Esophagus squamous epithelium (tissue), 5 donors: ENCODE measurements at regions not wholly inside any gene's neighbourhood (a gene's known extent, or its start where the extent isn't known, plus 50 kb on each side); places are given as distances from the start of the nearest gene placed in this dataset.

Source experiments
- DNase-seq: peaks from one replicate; lab custom pipeline; 2025; lab: John Stamatoyannopoulos, UW
- H3K27ac ChIP-seq, 4 donors: fragments of 200-600 bp; sonication (generic); one replicate each; pipeline ENCODE4 v1.5.1; 2016 to 2019; ENCODE audit warnings: mild to moderate bottlenecking in 1 of 4
- H3K27me3 ChIP-seq, 4 donors: fragments of 200-600 bp; sonication (generic); 1 replicate in 3 of 4; 2 replicates in 1 of 4; pipeline versions ENCODE4 v1.5.1 to v1.6.0; 2017 to 2021; ENCODE audit warnings: antibody characterized with exemption in 1 of 4
- H3K36me3 ChIP-seq, 3 donors: fragments of 200-600 bp; sonication (generic); one replicate each; pipeline ENCODE4 v1.5.1; 2016 to 2019
- H3K4me1 ChIP-seq, 3 donors: fragments of 200-600 bp; sonication (generic); one replicate each; pipeline ENCODE4 v1.5.1; 2017 to 2019
- H3K4me3 ChIP-seq, 4 donors: fragments of 200-600 bp; sonication (generic); 1 replicate in 3 of 4; 2 replicates in 1 of 4; pipeline ENCODE4 v1.5.1; 2016 to 2019; ENCODE audit warnings: mild to moderate bottlenecking in 2 of 4, moderate library complexity in 1 of 4
- H3K9me3 ChIP-seq, 3 donors: fragments of 200-600 bp; sonication (generic); one replicate each; pipeline ENCODE4 v1.5.1; 2016 to 2019
- CTCF ChIP-seq, 6 experiments: fragments of 450-650 bp in 4 of 6; fragments of 200-600 bp in 2 of 6; sonication (generic) in 2 of 6; IDR thresholded peaks; one replicate each; pipeline ENCODE4 v1.5.1; 2016 to 2019; ENCODE audit warnings: antibody characterized with exemption in 6 of 6, mild to moderate bottlenecking in 4 of 6, moderate library complexity in 4 of 6
- POLR2A ChIP-seq, 4 donors: fragments of 450-650 bp; IDR thresholded peaks; one replicate each; pipeline ENCODE4 v1.6.1; 2017; ENCODE audit warnings: antibody characterized with exemption in 4 of 4, mild to moderate bottlenecking in 4 of 4, moderate library complexity in 3 of 4
- WGBS, 2 donors: methylation state at CpG; one replicate each; pipeline ENCODE4 v1.1.5; 2018; 5-methylcytosine and 5-hydroxymethylcytosine counted together
- intact Hi-C: fragments of 100-400 bp; cut with DNase I; formaldehyde crosslinking; loops from one replicate; pipeline ENCODE4 v1.15.0; 2022
- donor health status: DM: yes; HTN: yes; CAD: no.

DNA sequence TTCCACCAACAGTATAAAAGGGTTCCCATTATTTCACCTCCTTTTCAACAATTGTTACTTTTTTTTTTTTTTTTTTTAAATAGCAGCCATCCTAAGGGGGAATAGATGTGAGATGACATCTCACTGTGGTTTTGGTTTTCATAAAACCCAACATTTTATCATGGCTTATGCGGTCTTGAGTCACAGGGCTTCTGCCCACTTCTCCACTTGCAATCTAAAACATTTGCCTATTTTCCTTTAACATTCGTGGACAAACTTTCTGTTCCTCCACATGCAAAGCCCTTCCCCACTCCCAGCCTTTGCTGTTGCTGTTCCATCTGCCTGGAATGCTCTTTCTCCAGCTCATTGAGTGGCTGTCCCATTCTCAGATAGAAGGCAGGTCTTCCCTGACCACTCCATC lies 239.7 kb upstream of the KCNK2 start:
- H3K4me3 ChIP-seq, result no peak overlapping the region
- WGBS, 2 donors, result 71 to 85% methylated on average over 2 of the region's 2 CpGs
- intact Hi-C loops, result no loop called here
- no peaks in the 10 kb centered on the region for H3K27me3 ChIP-seq
- no peak overlapping the region for H3K27ac ChIP-seq
- no peaks in the 10 kb centered on the region for H3K36me3 ChIP-seq
- DNase-seq, result no peak
- peaks cover 0 to 6% (median 0%) of the 10 kb centered on the region in 3 donors for H3K4me1 ChIP-seq
- TF ChIP-seq CTCF (IDR thresholded peaks at IDR 0.05), result no peak
- TF ChIP-seq POLR2A (IDR thresholded peaks at IDR 0.05), result no peak
- no peaks in the 10 kb centered on the region for H3K9me3 ChIP-seq

- Histone ChIP-seq H3K27ac (no peak overlapping the region), H3K36me3 (no peaks in the 10 kb centered on the region), H3K9me3 (no peaks in the 10 kb centered on the region), H3K4me3 (no peak overlapping the region), H3K27me3 (no peaks in the 10 kb centered on the region), H3K4me1 (peaks cover 0 to 6% (median 0%) of the 10 kb centered on the region in 3 donors)
- intact Hi-C loops, result no loop called here
- TF ChIP-seq CTCF (IDR thresholded peaks at IDR 0.05), result no peak
- TF ChIP-seq POLR2A (IDR thresholded peaks at IDR 0.05), result no peak
- DNase-seq, result no peak
Observed at GRCh38 chr1:214843281-214843680, 239.3 kb upstream of the KCNK2 start.

GRCh38 chr1:214844319-214844718 lies 238.2 kb upstream of the KCNK2 start:
- 75% methylated on average over 4 of the region's 4 CpGs for WGBS, 2 donors
- no peak overlapping the region for H3K27ac ChIP-seq
- intact Hi-C loops, result no loop called here

GRCh38 chr1:214846276-214846675 lies 236.3 kb upstream of the KCNK2 start:
- 23 to 58% methylated on average over 5 of the region's 5 CpGs for WGBS, 2 donors
- Histone ChIP-seq H3K36me3 (no peaks in the 10 kb centered on the region), H3K4me1 (peaks cover 0 to 6% (median 0%) of the 10 kb centered on the region in 3 donors), H3K27me3 (no peaks in the 10 kb centered on the region), H3K9me3 (no peaks in the 10 kb centered on the region), H3K4me3 (no peak overlapping the region), H3K27ac (no peak overlapping the region)
- intact Hi-C loops, result no loop called here
- no peak for DNase-seq
- no peak for TF ChIP-seq CTCF (IDR thresholded peaks at IDR 0.05)
- TF ChIP-seq POLR2A (IDR thresholded peaks at IDR 0.05), result no peak

More at GRCh38 chr1:214844319-214844718, 238.2 kb upstream of the KCNK2 start:
- H3K9me3 ChIP-seq, result no peaks in the 10 kb centered on the region
- H3K4me1 ChIP-seq, result peaks cover 0 to 6% (median 0%) of the 10 kb centered on the region in 3 donors
- H3K27me3 ChIP-seq, result no peaks in the 10 kb centered on the region
- no peak overlapping the region for H3K4me3 ChIP-seq
- H3K36me3 ChIP-seq, result no peaks in the 10 kb centered on the region
- no peak for DNase-seq
- TF ChIP-seq CTCF (IDR thresholded peaks at IDR 0.05), result no peak
- no peak for TF ChIP-seq POLR2A (IDR thresholded peaks at IDR 0.05)

DNA sequence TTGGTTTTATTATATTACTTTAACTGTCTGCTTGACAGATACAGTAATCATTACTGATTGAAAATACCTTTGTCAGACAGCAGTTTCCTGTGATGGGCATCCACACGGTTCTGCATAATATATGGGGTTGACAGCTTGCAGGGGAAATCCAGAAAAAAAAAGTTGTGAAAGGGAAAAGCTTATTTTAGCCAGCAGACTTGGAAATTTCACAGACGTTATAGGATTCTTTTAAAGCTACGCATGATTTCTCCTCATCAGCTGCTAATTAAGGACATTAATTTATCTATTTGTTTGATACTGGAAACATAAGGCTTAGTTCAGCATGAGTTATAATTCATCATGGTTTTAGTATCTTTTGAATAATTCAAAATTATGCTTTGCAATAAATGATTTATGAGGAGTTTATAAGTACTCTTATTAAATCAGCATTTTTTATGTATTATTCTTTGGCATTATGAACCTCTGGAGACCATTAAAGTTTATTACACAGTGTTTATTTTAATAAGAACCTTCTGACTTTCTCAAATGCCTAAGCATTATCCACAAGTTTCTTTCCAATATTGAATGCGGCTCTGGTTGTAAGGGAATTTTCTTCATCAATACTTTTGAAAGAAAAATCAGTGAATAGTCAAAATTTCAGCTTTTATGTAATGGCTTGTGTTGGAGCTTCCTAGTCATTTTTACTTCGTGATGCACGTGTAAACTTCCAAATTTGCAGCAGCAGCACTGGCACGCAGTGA lies 235.3 kb upstream of the KCNK2 start:
- no peak for TF ChIP-seq POLR2A (IDR thresholded peaks at IDR 0.05)
- no peak for TF ChIP-seq CTCF (IDR thresholded peaks at IDR 0.05)
- WGBS, 2 donors, result 42 to 43% methylated on average over 7 of the region's 7 CpGs
- H3K27ac ChIP-seq, result no peak overlapping the region
- no peaks in the 10 kb centered on the region for H3K36me3 ChIP-seq
- intact Hi-C loops, result no loop called here
- DNase-seq, result no peak
- no peaks in the 10 kb centered on the region for H3K27me3 ChIP-seq
- no peak overlapping the region for H3K4me3 ChIP-seq
- H3K9me3 ChIP-seq, result no peaks in the 10 kb centered on the region
- H3K4me1 ChIP-seq, result peaks cover 0 to 6% (median 0%) of the 10 kb centered on the region in 3 donors
